ENCODE measurements at regions not wholly inside any gene's neighbourhood (a gene's known extent, or its start where the extent isn't known, plus 50 kb on each side); places are given as distances from the start of the nearest gene placed in this dataset.
A peak's percentile ranks its signal among the peaks of the same experiment; 100 is the strongest.

DNA sequence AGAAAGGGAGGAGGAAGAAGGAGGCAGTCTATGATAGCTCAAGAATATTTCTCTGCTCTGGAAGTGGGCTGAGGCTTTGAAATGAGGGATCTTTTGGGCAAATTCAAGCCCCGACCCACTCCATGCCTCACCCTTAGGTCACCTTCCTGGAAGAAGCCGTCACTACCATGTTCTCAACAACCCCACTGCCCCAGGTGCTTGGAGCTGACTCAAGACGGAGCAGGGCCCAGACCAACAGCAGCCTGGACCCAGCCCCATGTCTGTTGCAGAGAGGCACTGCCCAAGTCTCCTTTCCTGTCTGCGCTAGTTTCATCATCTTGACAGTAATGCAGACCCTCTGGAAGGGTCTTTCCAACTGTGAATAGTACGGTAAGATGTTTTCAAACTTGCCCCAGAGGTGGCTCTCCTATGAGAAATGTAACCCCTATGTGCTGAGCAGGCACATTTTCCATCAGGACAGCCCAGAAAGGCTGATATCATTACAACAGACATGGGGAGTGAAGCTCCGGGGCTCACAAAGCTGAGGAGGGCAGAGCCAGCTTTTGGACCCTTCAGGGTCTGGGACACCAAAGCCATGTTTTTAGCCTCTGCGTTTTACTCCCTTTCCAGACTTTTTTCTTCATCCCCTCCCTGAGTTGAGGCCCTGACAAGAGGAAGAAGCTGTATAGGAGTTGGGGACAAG, 128.2 kb upstream of the LARP1 start:
- Histone ChIP-seq H3K27me3 (ENCODE audit: control insufficient read depth, insufficient read depth, low read length) (no peaks in the 10 kb centered on the region), H3K4me1 (ENCODE audit: control insufficient read depth, insufficient read depth, low read length) (no peaks in the 10 kb centered on the region), H3K9me3 (ENCODE audit: control insufficient read depth, low read depth, low read length) (peaks cover 3% of the 10 kb centered on the region), H3K36me3 (ENCODE audit: control insufficient read depth, insufficient read depth, low read length) (no peaks in the 10 kb centered on the region), H3K4me3 (ENCODE audit: low read length) (no peak overlapping the region), H3K27ac (ENCODE audit: low read length) (no peak overlapping the region)
- 100% methylated on average over 1 of the region's 7 CpGs for WGBS (ENCODE audit: insufficient coverage, low lambda C conversion rate)
- no peak for DNase-seq

GRCh38 chr5:154625031-154625430, 130.1 kb upstream of the LARP1 start:
- no peak for DNase-seq
- 84% methylated on average over 5 of the region's 5 CpGs for WGBS (ENCODE audit: insufficient coverage, low lambda C conversion rate)
- no peak overlapping the region for H3K27ac ChIP-seq (ENCODE audit: low read length)

GRCh38 chr5:154624341-154624740, 130.8 kb upstream of the LARP1 start:
- no peaks in the 10 kb centered on the region for H3K36me3 ChIP-seq (ENCODE audit: control insufficient read depth, insufficient read depth, low read length)
- H3K27ac ChIP-seq (ENCODE audit: low read length) = no peak overlapping the region
- WGBS (ENCODE audit: insufficient coverage, low lambda C conversion rate) = no CpG with 5 or more reads among the region's 3 CpGs
- H3K4me1 ChIP-seq (ENCODE audit: control insufficient read depth, insufficient read depth, low read length) = no peaks in the 10 kb centered on the region
- H3K4me3 ChIP-seq (ENCODE audit: low read length) = no peak overlapping the region
- no peaks in the 10 kb centered on the region for H3K9me3 ChIP-seq (ENCODE audit: control insufficient read depth, low read depth, low read length)
- no peak for DNase-seq
- H3K27me3 ChIP-seq (ENCODE audit: control insufficient read depth, insufficient read depth, low read length) = no peaks in the 10 kb centered on the region

More at GRCh38 chr5:154625031-154625430, 130.1 kb upstream of the LARP1 start:
- Histone ChIP-seq H3K4me3 (ENCODE audit: low read length) (no peak overlapping the region), H3K27me3 (ENCODE audit: control insufficient read depth, insufficient read depth, low read length) (no peaks in the 10 kb centered on the region), H3K36me3 (ENCODE audit: control insufficient read depth, insufficient read depth, low read length) (no peaks in the 10 kb centered on the region), H3K9me3 (ENCODE audit: control insufficient read depth, low read depth, low read length) (no peaks in the 10 kb centered on the region), H3K4me1 (ENCODE audit: control insufficient read depth, insufficient read depth, low read length) (no peaks in the 10 kb centered on the region)

- Histone ChIP-seq H3K9me3 (ENCODE audit: control insufficient read depth, low read depth, low read length) (no peaks in the 10 kb centered on the region), H3K27me3 (ENCODE audit: control insufficient read depth, insufficient read depth, low read length) (peaks cover 3% of the 10 kb centered on the region), H3K4me3 (ENCODE audit: low read length) (no peak overlapping the region), H3K27ac (ENCODE audit: low read length) (no peak overlapping the region), H3K36me3 (ENCODE audit: control insufficient read depth, insufficient read depth, low read length) (no peaks in the 10 kb centered on the region), H3K4me1 (ENCODE audit: control insufficient read depth, insufficient read depth, low read length) (no peaks in the 10 kb centered on the region)
- no CpG with 5 or more reads among the region's 1 CpG for WGBS (ENCODE audit: insufficient coverage, low lambda C conversion rate)
- no peak for DNase-seq
These were observed 134.8 kb upstream of the LARP1 start for GRCh38 chr5:154620411-154620810.

DNA sequence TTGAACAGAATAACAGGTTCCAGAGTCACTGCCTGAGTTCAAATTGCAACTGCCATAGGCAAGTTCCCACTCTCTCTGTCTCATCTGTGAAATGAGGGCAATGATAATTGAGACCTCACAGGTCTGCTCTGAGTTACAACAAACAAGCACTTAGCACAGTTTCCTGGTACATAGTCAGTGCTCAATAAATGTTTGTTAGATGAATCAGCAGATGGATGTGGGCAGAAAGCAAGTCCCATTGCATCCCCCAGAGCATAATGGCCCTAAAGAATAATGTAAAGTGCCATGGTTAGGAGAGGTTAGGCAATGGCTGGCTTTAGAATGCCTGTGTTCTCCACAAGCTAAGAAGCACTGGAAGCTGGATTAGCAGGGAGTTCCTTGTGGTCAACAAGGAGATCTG, 136.5 kb upstream of the LARP1 start:
- no peak overlapping the region for H3K4me3 ChIP-seq (ENCODE audit: low read length)
- H3K27ac ChIP-seq (ENCODE audit: low read length) = no peak overlapping the region
- no peak for DNase-seq
- H3K27me3 ChIP-seq (ENCODE audit: control insufficient read depth, insufficient read depth, low read length) = peaks cover 12% of the 10 kb centered on the region
- no peaks in the 10 kb centered on the region for H3K36me3 ChIP-seq (ENCODE audit: control insufficient read depth, insufficient read depth, low read length)
- no peaks in the 10 kb centered on the region for H3K4me1 ChIP-seq (ENCODE audit: control insufficient read depth, insufficient read depth, low read length)
- no peaks in the 10 kb centered on the region for H3K9me3 ChIP-seq (ENCODE audit: control insufficient read depth, low read depth, low read length)

DNA sequence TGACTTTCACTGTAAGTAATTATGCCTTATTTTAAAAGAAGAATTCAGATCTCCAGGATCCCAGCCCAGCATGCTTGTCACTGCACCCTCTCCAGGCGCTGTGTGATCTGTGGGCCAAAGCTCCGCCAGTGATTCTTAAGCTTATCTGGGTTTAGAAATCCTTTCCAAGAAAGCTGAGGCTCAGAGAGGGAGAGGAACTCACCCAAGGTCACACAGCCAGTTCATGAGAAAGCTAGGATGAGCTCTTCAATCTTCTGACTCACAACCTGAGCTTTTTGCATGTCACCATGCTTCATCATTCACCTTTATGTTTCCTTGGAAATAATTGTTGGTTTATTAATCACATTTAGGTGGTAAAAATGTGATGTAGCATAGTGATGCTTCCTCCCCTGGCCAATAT, 136.6 kb upstream of the HAND1 start:
- Histone ChIP-seq H3K27ac (ENCODE audit: low read length) (no peak overlapping the region), H3K36me3 (ENCODE audit: control insufficient read depth, insufficient read depth, low read length) (no peaks in the 10 kb centered on the region), H3K9me3 (ENCODE audit: control insufficient read depth, low read depth, low read length) (no peaks in the 10 kb centered on the region), H3K4me3 (ENCODE audit: low read length) (no peak overlapping the region), H3K4me1 (ENCODE audit: control insufficient read depth, insufficient read depth, low read length) (peaks cover 11% of the 10 kb centered on the region), H3K27me3 (ENCODE audit: control insufficient read depth, insufficient read depth, low read length) (peaks cover 47% of the 10 kb centered on the region)
- no CpG with 5 or more reads among the region's 2 CpGs for WGBS (ENCODE audit: insufficient coverage, low lambda C conversion rate)
- DNase-seq = no peak

DNA sequence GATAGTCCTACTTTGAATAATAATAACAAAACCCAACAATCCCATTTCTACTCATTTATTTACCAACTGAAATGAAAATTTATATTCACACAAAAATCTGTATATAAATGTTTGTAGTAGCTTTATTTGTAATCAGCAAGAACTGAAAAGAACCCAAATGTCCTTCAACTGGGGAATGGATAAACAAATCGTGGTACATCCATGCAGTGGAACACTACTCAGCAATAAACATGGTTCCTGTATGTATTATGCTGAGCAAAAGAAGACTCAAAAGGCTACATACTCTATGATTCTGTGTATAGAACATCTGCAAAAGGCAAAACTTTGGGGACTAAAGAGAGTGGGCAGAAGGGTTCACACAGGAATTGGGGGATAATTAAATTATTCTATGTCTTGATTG, 136.1 kb upstream of the HAND1 start:
- peaks cover 52% of the 10 kb centered on the region for H3K27me3 ChIP-seq (ENCODE audit: control insufficient read depth, insufficient read depth, low read length)
- 100% methylated on average over 1 of the region's 1 CpG for WGBS (ENCODE audit: insufficient coverage, low lambda C conversion rate)
- DNase-seq = no peak
- no peaks in the 10 kb centered on the region for H3K9me3 ChIP-seq (ENCODE audit: control insufficient read depth, low read depth, low read length)
- H3K27ac ChIP-seq (ENCODE audit: low read length) = no peak overlapping the region
- no peaks in the 10 kb centered on the region for H3K36me3 ChIP-seq (ENCODE audit: control insufficient read depth, insufficient read depth, low read length)
- H3K4me3 ChIP-seq (ENCODE audit: low read length) = no peak overlapping the region
- peaks cover 11% of the 10 kb centered on the region for H3K4me1 ChIP-seq (ENCODE audit: control insufficient read depth, insufficient read depth, low read length)

- WGBS (ENCODE audit: insufficient coverage, low lambda C conversion rate) = 100% methylated on average over 2 of the region's 5 CpGs
- H3K27me3 ChIP-seq (ENCODE audit: control insufficient read depth, insufficient read depth, low read length) = peaks cover 57% of the 10 kb centered on the region
These were observed 134.6 kb upstream of the HAND1 start for GRCh38 chr5:154612666-154613065.

GRCh38 chr5:154611341-154611767, 133.3 kb upstream of the HAND1 start:
- no peaks in the 10 kb centered on the region for H3K9me3 ChIP-seq (ENCODE audit: control insufficient read depth, low read depth, low read length)
- WGBS (ENCODE audit: insufficient coverage, low lambda C conversion rate) = no CpG with 5 or more reads among the region's 23 CpGs
- H3K36me3 ChIP-seq (ENCODE audit: control insufficient read depth, insufficient read depth, low read length) = no peaks in the 10 kb centered on the region
- peaks cover 60% of the 10 kb centered on the region for H3K27me3 ChIP-seq (ENCODE audit: control insufficient read depth, insufficient read depth, low read length)
- peaks cover 15% of the 10 kb centered on the region for H3K4me1 ChIP-seq (ENCODE audit: control insufficient read depth, insufficient read depth, low read length)
- H3K4me3 ChIP-seq (ENCODE audit: low read length) = peak overlapping the region; percentile 35
- H3K27ac ChIP-seq (ENCODE audit: low read length) = no peak overlapping the region
- peak in 1 of 2 donors; percentile 30 for DNase-seq

More at GRCh38 chr5:154612666-154613065, 134.6 kb upstream of the HAND1 start:
- Histone ChIP-seq H3K4me1 (ENCODE audit: control insufficient read depth, insufficient read depth, low read length) (peaks cover 15% of the 10 kb centered on the region), H3K27ac (ENCODE audit: low read length) (no peak overlapping the region), H3K9me3 (ENCODE audit: control insufficient read depth, low read depth, low read length) (no peaks in the 10 kb centered on the region), H3K36me3 (ENCODE audit: control insufficient read depth, insufficient read depth, low read length) (no peaks in the 10 kb centered on the region), H3K4me3 (ENCODE audit: low read length) (no peak overlapping the region)
- DNase-seq = no peak

DNA sequence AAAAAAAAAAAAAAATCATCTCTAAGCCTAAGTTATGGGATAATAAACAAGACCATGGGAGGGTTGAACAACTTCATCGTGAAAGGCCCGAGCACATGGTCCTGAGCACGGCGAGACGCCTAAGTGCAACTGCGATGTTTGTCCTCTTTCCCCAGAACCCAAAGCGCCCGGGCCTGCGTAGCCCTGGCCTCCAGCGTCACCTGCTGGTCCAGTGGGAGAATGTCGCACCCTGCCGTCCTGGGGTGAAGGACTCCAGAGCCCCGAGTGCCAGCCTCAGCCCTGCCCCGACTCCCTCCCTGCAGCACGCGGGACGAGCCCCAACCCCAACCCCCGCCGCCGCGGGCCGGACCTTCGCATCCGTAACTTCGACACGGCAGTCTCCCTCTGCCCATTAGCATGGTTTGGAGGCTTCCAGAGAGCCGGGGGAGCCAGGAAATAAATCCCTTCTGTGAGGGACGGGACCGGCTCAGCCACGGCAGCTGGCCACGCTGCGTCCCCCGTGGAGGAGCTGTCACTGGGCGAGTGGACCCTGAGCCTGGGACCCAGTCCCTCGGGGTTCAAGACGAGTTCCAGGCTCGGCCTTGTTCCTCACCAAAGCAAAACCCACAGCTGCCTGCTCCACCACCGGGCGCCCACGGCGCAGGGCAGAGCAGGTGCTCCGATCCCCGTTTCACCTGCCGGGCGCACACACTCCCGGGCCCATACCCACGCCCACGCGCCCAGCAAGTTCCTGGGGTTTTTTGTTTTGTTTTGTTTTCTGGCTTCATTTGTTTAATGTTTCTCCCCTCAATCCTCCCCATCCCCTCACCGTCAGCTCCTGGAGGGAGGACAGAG, 132.5 kb upstream of the HAND1 start:
- Histone ChIP-seq H3K9me3 (ENCODE audit: control insufficient read depth, low read depth, low read length) (no peaks in the 10 kb centered on the region), H3K27ac (ENCODE audit: low read length) (no peak overlapping the region), H3K4me1 (ENCODE audit: control insufficient read depth, insufficient read depth, low read length) (peaks cover 15% of the 10 kb centered on the region), H3K36me3 (ENCODE audit: control insufficient read depth, insufficient read depth, low read length) (no peaks in the 10 kb centered on the region), H3K27me3 (ENCODE audit: control insufficient read depth, insufficient read depth, low read length) (peaks cover 63% of the 10 kb centered on the region), H3K4me3 (ENCODE audit: low read length) (peak overlapping the region; percentile 35)
- WGBS (ENCODE audit: insufficient coverage, low lambda C conversion rate) = 4% methylated on average over 9 of the region's 50 CpGs
- peak; percentile 65 to 69 for DNase-seq
